ENCODE measurements at regions not wholly inside any gene's neighbourhood (a gene's known extent, or its start where the extent isn't known, plus 50 kb on each side); places are given as distances from the start of the nearest gene placed in this dataset.
"Not testable (repeated sequence)": the region's sequence is repeated elsewhere in the genome, so short reads cannot be mapped to it uniquely, and the experiment has no call there.

GRCh38 chr2:83063511-83063910 lies 1395.6 kb downstream of the SUCLG1 start:
- DNase-seq (ENCODE audit: low read depth, low spot score): no peak

DNA sequence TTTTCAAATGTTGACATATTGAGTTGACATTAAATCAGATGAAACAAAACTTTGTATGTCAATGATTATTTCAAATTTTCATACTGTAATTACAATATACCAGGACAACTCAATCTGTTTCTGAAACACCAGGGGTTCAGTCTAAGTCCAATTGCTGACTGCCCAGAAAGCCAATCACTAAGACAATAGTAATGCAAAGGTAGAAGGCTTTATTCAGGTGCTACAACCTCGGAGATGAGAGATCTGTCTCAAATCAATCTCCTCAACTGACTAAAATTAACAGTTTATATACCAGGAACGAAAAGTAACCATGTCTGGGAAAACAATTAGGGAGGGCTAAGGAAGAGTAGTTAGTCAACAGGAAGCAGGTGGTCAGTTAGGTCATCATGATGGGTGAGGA lies 1400.4 kb downstream of the SUCLG1 start:
- DNase-seq (ENCODE audit: low read depth, low spot score): no peak

DNA sequence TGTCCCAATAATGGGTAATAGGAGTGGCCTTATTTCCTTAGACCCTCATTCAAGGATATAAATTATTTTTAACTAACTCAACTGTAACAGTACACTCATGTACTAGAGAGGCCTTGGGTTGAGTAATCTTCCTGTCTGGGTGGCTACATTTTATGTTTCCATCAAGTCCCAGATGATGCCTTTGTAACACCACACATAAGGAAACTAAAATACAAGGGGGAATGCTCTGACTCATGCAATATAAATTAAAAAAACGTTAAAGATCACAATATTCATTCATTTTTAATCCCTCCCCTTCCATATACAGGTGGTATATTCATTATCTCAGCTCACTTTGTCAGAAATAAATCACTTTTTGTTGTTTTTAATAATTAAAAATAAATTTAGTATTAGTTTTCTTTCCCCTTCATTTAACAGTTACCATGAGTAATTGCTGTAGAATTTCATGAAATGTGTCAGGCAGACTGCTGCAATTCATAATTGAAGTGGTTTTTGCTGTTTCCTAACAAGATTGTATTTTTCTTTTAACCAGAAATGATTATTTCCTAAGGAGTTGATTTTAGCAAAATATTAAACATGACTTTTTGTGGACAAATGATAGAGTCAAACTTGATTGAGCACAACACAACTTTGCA lies 1403.6 kb downstream of the SUCLG1 start:
- DNase-seq (ENCODE audit: low read depth, low spot score): no peak

- no peak for DNase-seq (ENCODE audit: low read depth, low spot score)
Measured at GRCh38 chr2:83054751-83055150, 1404.3 kb downstream of the SUCLG1 start.

- DNase-seq (ENCODE audit: low read depth, low spot score): no peak
Measured at GRCh38 chr2:83051538-83052170, 1407.4 kb downstream of the SUCLG1 start.

DNA sequence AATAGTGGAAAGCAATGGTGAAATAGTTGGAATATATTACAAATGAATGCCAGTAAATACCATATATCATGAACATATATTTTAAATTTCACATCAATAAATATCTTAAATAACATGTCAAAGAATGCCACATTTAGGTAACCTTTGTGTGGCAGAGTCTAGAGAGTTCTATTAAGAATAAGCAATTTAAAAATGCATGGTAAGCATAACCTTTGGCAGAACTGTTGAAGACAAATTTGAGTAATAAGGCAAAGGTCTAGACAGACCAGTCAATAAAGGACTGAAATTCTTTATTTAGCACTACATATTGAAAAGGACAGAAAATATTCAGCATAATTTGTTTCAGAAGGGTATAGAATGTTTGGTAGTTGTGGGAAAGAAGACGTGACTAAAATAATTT lies 1417.0 kb downstream of the SUCLG1 start:
- DNase-seq (ENCODE audit: low read depth, low spot score): no peak

DNA sequence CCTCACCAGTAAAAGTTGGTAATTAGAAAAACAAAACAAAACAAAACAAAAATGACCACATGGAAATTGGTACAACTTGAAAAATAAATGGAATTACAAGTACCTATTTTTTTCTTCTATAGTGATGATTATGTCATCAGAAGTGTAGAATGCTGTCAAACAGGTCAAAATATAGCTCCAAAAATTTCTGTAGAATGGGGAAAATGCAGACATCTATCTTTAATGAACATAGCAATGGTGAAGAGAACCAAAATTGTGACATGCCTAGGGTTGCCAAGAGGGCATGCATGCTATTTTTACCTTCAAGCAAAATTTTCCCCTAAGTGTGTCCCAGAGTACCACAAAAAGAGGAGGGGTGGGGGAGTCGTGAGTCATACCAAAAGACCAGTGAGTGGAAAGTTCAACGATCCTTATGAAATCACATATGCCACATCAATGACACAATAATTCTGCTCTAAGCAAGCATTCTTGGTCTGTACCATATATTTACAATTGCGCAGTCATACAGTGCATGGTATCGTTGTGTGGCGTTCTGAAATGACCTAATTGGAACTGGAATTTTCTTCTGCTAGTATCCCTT lies 1436.4 kb downstream of the SUCLG1 start:
- no peak for DNase-seq (ENCODE audit: low read depth, low spot score)

- no peak for DNase-seq (ENCODE audit: low read depth, low spot score)
Measured at GRCh38 chr2:83017366-83018090, 1441.6 kb downstream of the SUCLG1 start.

GRCh38 chr2:83016343-83017110 lies 1442.6 kb downstream of the SUCLG1 start:
- DNase-seq (ENCODE audit: low read depth, low spot score): no peak

- DNase-seq (ENCODE audit: low read depth, low spot score): no peak
Measured at GRCh38 chr2:83015900-83016299, 1443.2 kb downstream of the SUCLG1 start.

- no peak for DNase-seq (ENCODE audit: low read depth, low spot score)
Measured at GRCh38 chr2:83015035-83015715, 1443.9 kb downstream of the SUCLG1 start.

DNA sequence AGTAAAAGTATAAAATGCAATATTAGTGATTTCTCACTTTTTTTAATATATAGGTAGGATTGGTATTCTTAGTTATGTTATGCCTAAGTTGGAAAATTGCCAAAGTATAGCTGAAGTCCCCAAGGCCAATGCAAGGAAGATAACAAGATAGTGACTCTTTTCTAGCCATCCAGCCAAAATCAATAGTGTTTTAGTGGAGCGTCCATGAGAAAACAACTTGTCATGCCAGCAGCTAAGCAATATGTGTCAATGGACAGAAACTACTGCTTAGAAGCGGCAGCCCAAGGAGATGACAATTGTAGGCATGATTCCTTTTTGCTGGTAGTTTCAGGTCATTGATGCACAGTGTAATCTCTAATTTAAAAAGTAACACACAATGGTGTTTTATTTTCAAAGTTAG lies 1444.6 kb downstream of the SUCLG1 start:
- DNase-seq (ENCODE audit: low read depth, low spot score): no peak

- no peak for DNase-seq (ENCODE audit: low read depth, low spot score)
Measured at GRCh38 chr2:83006961-83007360, 1452.1 kb downstream of the SUCLG1 start.

- no peak for DNase-seq (ENCODE audit: low read depth, low spot score)
Measured at GRCh38 chr2:83003555-83003954, 1455.5 kb downstream of the SUCLG1 start.

GRCh38 chr2:83002706-83003105 lies 1456.4 kb downstream of the SUCLG1 start:
- DNase-seq (ENCODE audit: low read depth, low spot score): no peak

- no peak for DNase-seq (ENCODE audit: low read depth, low spot score)
Measured at GRCh38 chr2:82998781-82999180, 1460.3 kb downstream of the SUCLG1 start.

DNA sequence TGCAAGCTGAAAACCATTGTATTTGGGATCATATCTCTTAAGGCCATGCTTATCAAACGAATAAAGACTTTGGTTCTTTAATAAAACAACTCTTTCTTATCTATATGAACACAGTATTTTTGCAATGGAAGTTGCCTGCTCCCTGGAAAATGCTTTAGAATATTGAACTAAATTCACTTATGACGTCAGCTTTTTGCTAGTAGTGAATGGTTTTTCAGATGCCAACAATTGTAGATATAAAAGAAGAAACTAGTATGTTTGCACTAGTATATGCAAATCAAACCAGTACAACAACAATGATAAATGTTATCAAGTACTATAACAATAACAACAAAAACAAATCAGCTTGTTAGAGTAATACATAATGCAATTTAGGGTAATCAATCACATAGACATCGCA lies 1462.9 kb downstream of the SUCLG1 start:
- no peak for DNase-seq (ENCODE audit: low read depth, low spot score)

- DNase-seq (ENCODE audit: low read depth, low spot score): no peak
Measured at GRCh38 chr2:82994151-82994550, 1464.9 kb downstream of the SUCLG1 start.

- no peak for DNase-seq (ENCODE audit: low read depth, low spot score)
Measured at GRCh38 chr2:82993609-82994008, 1465.5 kb downstream of the SUCLG1 start.

DNA sequence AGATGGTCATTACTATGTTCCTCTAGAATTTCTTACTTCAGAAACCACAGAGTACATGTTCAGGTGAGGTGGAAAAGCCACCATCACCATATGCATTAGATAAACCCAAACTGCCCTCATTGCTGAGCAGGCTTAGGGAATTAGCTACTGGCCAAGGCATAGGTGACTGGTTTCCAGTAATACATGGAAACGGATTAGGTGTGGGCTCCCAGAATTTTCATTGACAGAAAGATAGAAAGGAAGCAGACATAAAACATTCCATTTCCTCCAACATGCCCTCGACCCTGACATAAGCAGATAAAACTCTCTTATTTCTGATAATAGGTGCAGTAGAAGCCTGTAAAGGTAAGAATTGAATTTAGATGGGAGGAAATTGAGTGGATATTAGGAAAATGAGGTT lies 1466.1 kb downstream of the SUCLG1 start:
- no peak for DNase-seq (ENCODE audit: low read depth, low spot score)

GRCh38 chr2:82987706-82988105 lies 1471.4 kb downstream of the SUCLG1 start:
- not testable (repeated sequence) for DNase-seq (ENCODE audit: low read depth, low spot score)

All from iPS DF 19.7 (cell line).